Neural crest cell (in vitro differentiated cells): ENCODE measurements at regions not wholly inside any gene's neighbourhood (a gene's known extent, or its start where the extent isn't known, plus 50 kb on each side); places are given as distances from the start of the nearest gene placed in this dataset.

ENCODE experiments used
- DNase-seq: peaks from one replicate; pipeline ENCODE4 v3.0.0; 2021; ENCODE audit warnings: low read depth, mixed read lengths, low spot score
- H3K27ac Mint-ChIP-seq: one replicate; pipeline ENCODE4 v1.8.0; 2021; ENCODE audit warnings: mild to moderate bottlenecking, mixed read lengths; ENCODE audit not compliant: unreplicated experiment
- H3K27me3 Mint-ChIP-seq: 2 replicates; pipeline ENCODE4 v1.8.0; 2021; ENCODE audit warnings: low read depth, mild to moderate bottlenecking, mixed read lengths
- H3K36me3 Mint-ChIP-seq: 2 replicates; pipeline ENCODE4 v1.8.0; 2021; ENCODE audit warnings: low read depth, mild to moderate bottlenecking, mixed read lengths
- H3K4me1 Mint-ChIP-seq: 2 replicates; pipeline ENCODE4 v1.8.0; 2021; ENCODE audit warnings: mixed read lengths
- H3K4me3 Mint-ChIP-seq: one replicate; pipeline ENCODE4 v1.8.0; 2021; ENCODE audit warnings: mild to moderate bottlenecking, mixed read lengths
- H3K9me3 Mint-ChIP-seq: 2 replicates; pipeline ENCODE4 v1.8.0; 2021; ENCODE audit warnings: mixed read lengths
- CTCF ChIP-seq: fragments of 200-600 bp; sonication (generic); conservative IDR thresholded peaks from 2 replicates; pipeline ENCODE4 v1.5.0; 2021; ENCODE audit warnings: antibody characterized with exemption, mild to moderate bottlenecking

DNA sequence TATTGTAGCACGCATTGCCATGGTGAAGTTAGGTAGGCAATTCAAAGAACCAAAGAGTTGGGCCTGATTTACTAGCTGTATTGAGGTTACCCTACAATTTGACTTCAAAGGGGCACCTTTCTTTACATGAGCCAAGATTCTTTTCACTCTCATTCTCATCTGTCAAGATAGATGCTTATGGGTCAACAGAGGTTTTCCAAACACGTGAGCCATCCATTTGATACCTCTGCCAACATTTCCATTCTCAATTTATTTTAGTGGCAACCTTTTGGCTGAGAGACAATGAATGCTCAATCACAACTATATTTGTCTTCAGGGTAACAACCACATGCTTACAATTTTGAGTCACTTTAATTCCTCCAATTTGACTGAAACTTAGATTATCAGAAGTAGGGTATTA, 370.6 kb upstream of the CDH20 start:
- H3K36me3 Mint-ChIP-seq = no peaks in the 10 kb centered on the region
- no peak for DNase-seq
- TF ChIP-seq CTCF = no peak
- H3K9me3 Mint-ChIP-seq = peaks cover 3% of the 10 kb centered on the region
- no peak overlapping the region for H3K27ac Mint-ChIP-seq
- H3K4me3 Mint-ChIP-seq = no peak overlapping the region
- H3K27me3 Mint-ChIP-seq = no peaks in the 10 kb centered on the region
- peaks cover 12% of the 10 kb centered on the region for H3K4me1 Mint-ChIP-seq

DNA sequence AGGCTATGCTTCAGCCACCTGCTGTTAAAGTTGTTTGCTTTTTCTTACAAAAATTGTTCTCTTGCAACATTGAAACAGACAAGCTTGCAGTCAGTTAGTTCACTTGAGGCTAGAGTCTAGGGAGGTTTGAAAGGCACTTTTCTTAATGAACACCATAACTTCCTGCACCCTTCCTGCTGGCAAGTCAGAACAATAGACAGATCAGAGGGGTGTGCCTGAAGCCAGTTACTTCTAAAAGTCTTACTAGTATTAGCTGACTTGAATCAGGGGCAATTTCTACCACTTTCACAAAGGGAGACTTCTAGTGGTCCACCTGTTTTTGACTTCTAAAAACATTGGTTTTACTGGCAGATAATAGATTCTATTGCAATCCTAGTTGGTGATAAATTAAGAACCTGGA, 367.4 kb upstream of the CDH20 start:
- Mint-ChIP-seq H3K4me1 (peaks cover 12% of the 10 kb centered on the region), H3K27me3 (no peaks in the 10 kb centered on the region), H3K9me3 (peaks cover 3% of the 10 kb centered on the region), H3K36me3 (no peaks in the 10 kb centered on the region), H3K27ac (no peak overlapping the region), H3K4me3 (no peak overlapping the region)
- no peak for DNase-seq
- TF ChIP-seq CTCF = no peak

DNA sequence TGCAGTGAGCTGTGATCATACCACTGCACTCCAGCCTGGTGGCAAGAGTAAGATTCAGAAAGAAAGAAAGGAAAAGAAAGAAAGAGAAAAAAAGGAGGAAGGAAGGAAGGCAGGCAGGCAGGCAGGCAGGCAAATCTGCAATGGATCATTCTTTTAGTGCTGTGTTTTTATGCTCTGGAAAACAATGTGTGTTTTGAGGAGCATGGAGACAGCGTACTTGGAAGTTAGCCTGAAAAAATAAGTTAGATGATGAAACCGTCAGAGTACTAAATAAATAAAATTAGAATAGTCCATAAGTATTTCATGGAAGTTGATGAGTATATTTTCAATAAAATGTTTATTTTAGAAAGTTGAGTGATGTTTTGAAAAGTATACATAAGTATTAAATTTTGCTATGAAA, 366.4 kb upstream of the CDH20 start:
- no peak for TF ChIP-seq CTCF
- Mint-ChIP-seq H3K4me3 (no peak overlapping the region), H3K27ac (no peak overlapping the region), H3K4me1 (peaks cover 12% of the 10 kb centered on the region), H3K36me3 (no peaks in the 10 kb centered on the region), H3K27me3 (no peaks in the 10 kb centered on the region), H3K9me3 (peaks cover 3% of the 10 kb centered on the region)
- DNase-seq = no peak

GRCh38 chr18:60975420-60975819, 357.8 kb upstream of the CDH20 start:
- H3K36me3 Mint-ChIP-seq = no peaks in the 10 kb centered on the region
- no peaks in the 10 kb centered on the region for H3K27me3 Mint-ChIP-seq
- H3K4me3 Mint-ChIP-seq = no peak overlapping the region
- DNase-seq = no peak
- peaks cover 4% of the 10 kb centered on the region for H3K4me1 Mint-ChIP-seq
- peaks cover 2% of the 10 kb centered on the region for H3K9me3 Mint-ChIP-seq
- TF ChIP-seq CTCF = no peak
- H3K27ac Mint-ChIP-seq = no peak overlapping the region

GRCh38 chr18:60976976-60977375, 356.3 kb upstream of the CDH20 start:
- no peak for TF ChIP-seq CTCF
- DNase-seq = no peak
- H3K9me3 Mint-ChIP-seq = peaks cover 2% of the 10 kb centered on the region

GRCh38 chr18:60978338-60978737, 354.9 kb upstream of the CDH20 start:
- Mint-ChIP-seq H3K36me3 (no peaks in the 10 kb centered on the region), H3K9me3 (peaks cover 2% of the 10 kb centered on the region), H3K4me3 (no peak overlapping the region), H3K27me3 (no peaks in the 10 kb centered on the region), H3K27ac (no peak overlapping the region), H3K4me1 (peaks cover 4% of the 10 kb centered on the region)
- no peak for DNase-seq
- TF ChIP-seq CTCF = no peak

More at GRCh38 chr18:60976976-60977375, 356.3 kb upstream of the CDH20 start:
- Mint-ChIP-seq H3K27ac (no peak overlapping the region), H3K4me3 (no peak overlapping the region), H3K27me3 (no peaks in the 10 kb centered on the region), H3K4me1 (peaks cover 4% of the 10 kb centered on the region), H3K36me3 (no peaks in the 10 kb centered on the region)
